SU-DHL-6 (cell line): ENCODE measurements at regions not wholly inside any gene's neighbourhood (a gene's known extent, or its start where the extent isn't known, plus 50 kb on each side); places are given as distances from the start of the nearest gene placed in this dataset.

Source experiments
- CTCF ChIP-seq: fragments of 200-600 bp; sonication (generic); IDR thresholded peaks from one replicate; pipeline ENCODE4 v1.5.1; 2017; ENCODE audit warnings: antibody characterized with exemption, mild to moderate bottlenecking, low read length, moderate library complexity; ENCODE audit not compliant: insufficient read depth, poor library complexity, severe bottlenecking
- EZH2phosphoT487 ChIP-seq: fragments of 200-600 bp; sonication (generic), shearing (Covaris generic); conservative IDR thresholded peaks from 2 replicates; pipeline ENCODE4 v1.6.1; 2018; ENCODE audit warnings: mild to moderate bottlenecking, antibody characterized with exemption, low read length, moderate library complexity, mixed read lengths

DNA sequence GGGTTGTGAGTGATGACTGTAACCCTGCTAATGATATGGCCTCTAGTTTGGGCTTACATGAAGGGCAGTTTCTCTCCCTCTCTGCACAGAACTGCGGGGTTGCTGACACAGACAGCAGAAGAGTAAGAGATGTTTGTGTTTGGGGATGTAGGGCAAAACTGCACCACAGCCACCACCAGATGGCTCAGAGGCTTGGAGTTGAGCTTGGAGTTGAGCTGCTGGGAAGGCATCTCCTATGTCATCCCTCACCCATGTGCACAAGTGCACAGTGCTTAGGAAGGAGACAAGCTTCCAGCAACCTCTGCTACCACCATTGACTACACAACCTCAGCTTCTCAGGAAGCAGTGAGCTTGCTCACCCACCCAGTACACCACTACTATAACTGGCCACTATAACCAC, 303.9 kb upstream of the DEFB112 start:
- no peak for TF ChIP-seq CTCF
- TF ChIP-seq EZH2phosphoT487: no peak
